HG03108 (cell line): ENCODE measurements at regions not wholly inside any gene's neighbourhood (a gene's known extent, or its start where the extent isn't known, plus 50 kb on each side); places are given as distances from the start of the nearest gene placed in this dataset.
"Not testable (repeated sequence)": the region's sequence is repeated elsewhere in the genome, so short reads cannot be mapped to it uniquely, and the experiment has no call there.

Source experiments
- ATAC-seq: cut with Tn5 transposase; IDR thresholded peaks from one replicate; pipeline ENCODE4 v1.9.1; 2021; ENCODE audit warnings: moderate library complexity; ENCODE audit not compliant: unreplicated experiment

- no peak for ATAC-seq
These were observed 164.5 kb upstream of the CXADR start for GRCh38 chr21:17348357-17348756.

- no peak for ATAC-seq
These were observed 164.0 kb upstream of the CXADR start for GRCh38 chr21:17348849-17349248.

- no peak for ATAC-seq
These were observed 161.1 kb upstream of the CXADR start for GRCh38 chr21:17351766-17352165.

- ATAC-seq = no peak
These were observed 159.7 kb upstream of the CXADR start for GRCh38 chr21:17352996-17353655.

- ATAC-seq = no peak
These were observed 153.1 kb upstream of the CXADR start for GRCh38 chr21:17359781-17360180.

GRCh38 chr21:17368748-17369363, 144.0 kb upstream of the CXADR start:
- no peak for ATAC-seq

- no peak for ATAC-seq
These were observed 142.6 kb upstream of the CXADR start for GRCh38 chr21:17370263-17370662.

- no peak for ATAC-seq
These were observed 141.9 kb upstream of the CXADR start for GRCh38 chr21:17370916-17371315.

GRCh38 chr21:17371450-17371849, 141.4 kb upstream of the CXADR start:
- ATAC-seq = no peak

- ATAC-seq = no peak
These were observed 140.6 kb upstream of the CXADR start for GRCh38 chr21:17372200-17372599.

- ATAC-seq = no peak
These were observed 126.3 kb upstream of the CXADR start for GRCh38 chr21:17386498-17386897.

GRCh38 chr21:17387030-17387617, 125.7 kb upstream of the CXADR start:
- ATAC-seq = no peak

GRCh38 chr21:17388226-17388625, 124.6 kb upstream of the CXADR start:
- no peak for ATAC-seq

- no peak for ATAC-seq
These were observed 123.5 kb upstream of the CXADR start for GRCh38 chr21:17389311-17389710.

GRCh38 chr21:17390569-17390968, 122.3 kb upstream of the CXADR start:
- ATAC-seq = no peak

- ATAC-seq = no peak
These were observed 121.0 kb upstream of the CXADR start for GRCh38 chr21:17391811-17392340.

GRCh38 chr21:17393413-17393812, 119.4 kb upstream of the CXADR start:
- ATAC-seq = no peak

GRCh38 chr21:17396948-17397347, 115.9 kb upstream of the CXADR start:
- no peak for ATAC-seq

GRCh38 chr21:17397703-17398102, 115.1 kb upstream of the CXADR start:
- ATAC-seq = no peak

GRCh38 chr21:17398954-17399353, 113.9 kb upstream of the CXADR start:
- not testable (repeated sequence) for ATAC-seq

GRCh38 chr21:17402937-17403336, 109.9 kb upstream of the CXADR start:
- ATAC-seq = no peak

GRCh38 chr21:17406202-17406601, 106.6 kb upstream of the CXADR start:
- no peak for ATAC-seq
